Urinary bladder (tissue), 3 donors: ENCODE measurements at regions not wholly inside any gene's neighbourhood (a gene's known extent, or its start where the extent isn't known, plus 50 kb on each side); places are given as distances from the start of the nearest gene placed in this dataset.
"Not testable (repeated sequence)": the region's sequence is repeated elsewhere in the genome, so short reads cannot be mapped to it uniquely, and the experiment has no call there.

Source experiments
- DNase-seq: peaks from one replicate; pipeline ENCODE4 v3.0.0-alpha.2; 2015; ENCODE audit errors: extremely low spot score
- H3K27ac ChIP-seq: one replicate; pipeline ENCODE4 v1.5.1; 2013; ENCODE audit warnings: low read depth, mild to moderate bottlenecking, moderate library complexity
- H3K36me3 ChIP-seq: one replicate; pipeline ENCODE4 v1.6.1; 2013; ENCODE audit warnings: mild to moderate bottlenecking, moderate library complexity; ENCODE audit not compliant: insufficient read depth
- H3K4me1 ChIP-seq: one replicate; pipeline ENCODE4 v1.6.1; 2013; ENCODE audit warnings: mild to moderate bottlenecking, moderate library complexity; ENCODE audit not compliant: insufficient read depth
- H3K4me3 ChIP-seq: one replicate; pipeline ENCODE4 v1.5.1; 2013; ENCODE audit warnings: low read depth, low read length
- WGBS: extraction: QIAGEN DNeasy Blood & Tissue Kit; methylation state at CpG from one replicate; pipeline ENCODE4 v1.1.7; 2013; 5-methylcytosine and 5-hydroxymethylcytosine counted together
- donor health status: healthy with polysubstance abuse.
- donor health status: healthy.

GRCh38 chr16:13838401-13839190 lies 81.4 kb upstream of the ERCC4 start:
- DNase-seq = no peak
- 78% methylated on average over 16 of the region's 16 CpGs for WGBS
- no peak overlapping the region for H3K27ac ChIP-seq
- H3K4me1 ChIP-seq = no peaks in the 10 kb centered on the region
- no peak overlapping the region for H3K4me3 ChIP-seq
- no peaks in the 10 kb centered on the region for H3K36me3 ChIP-seq

GRCh38 chr16:13839577-13839976 lies 80.4 kb upstream of the ERCC4 start:
- no peaks in the 10 kb centered on the region for H3K4me1 ChIP-seq
- DNase-seq = no peak
- no peaks in the 10 kb centered on the region for H3K36me3 ChIP-seq
- no peak overlapping the region for H3K4me3 ChIP-seq
- no peak overlapping the region for H3K27ac ChIP-seq
- 85% methylated on average over 3 of the region's 3 CpGs for WGBS

GRCh38 chr16:13845232-13845631 lies 74.7 kb upstream of the ERCC4 start:
- Histone ChIP-seq H3K4me1 (no peaks in the 10 kb centered on the region), H3K36me3 (no peaks in the 10 kb centered on the region), H3K27ac (no peak overlapping the region), H3K4me3 (no peak overlapping the region)
- DNase-seq = no peak
- WGBS = 86% methylated on average over 2 of the region's 2 CpGs

GRCh38 chr16:13848795-13849194 lies 71.2 kb upstream of the ERCC4 start:
- 68% methylated on average over 2 of the region's 2 CpGs for WGBS
- Histone ChIP-seq H3K36me3 (no peaks in the 10 kb centered on the region), H3K4me3 (no peak overlapping the region), H3K27ac (no peak overlapping the region), H3K4me1 (no peaks in the 10 kb centered on the region)
- DNase-seq = no peak

GRCh38 chr16:13850173-13850572 lies 69.8 kb upstream of the ERCC4 start:
- not testable (repeated sequence) for H3K36me3 ChIP-seq, H3K4me3 ChIP-seq, H3K27ac ChIP-seq, DNase-seq, H3K4me1 ChIP-seq
- WGBS = 82% methylated on average over 4 of the region's 4 CpGs

GRCh38 chr16:13852827-13853226 lies 67.1 kb upstream of the ERCC4 start:
- WGBS = 87% methylated on average over 5 of the region's 5 CpGs
- no peaks in the 10 kb centered on the region for H3K4me1 ChIP-seq
- no peak for DNase-seq
- no peak overlapping the region for H3K27ac ChIP-seq
- no peaks in the 10 kb centered on the region for H3K36me3 ChIP-seq
- H3K4me3 ChIP-seq = no peak overlapping the region

- Histone ChIP-seq H3K4me1 (no peaks in the 10 kb centered on the region), H3K27ac (no peak overlapping the region), H3K36me3 (no peaks in the 10 kb centered on the region), H3K4me3 (no peak overlapping the region)
- no peak for DNase-seq
- WGBS = 70% methylated on average over 2 of the region's 2 CpGs
Measured at GRCh38 chr16:13856398-13856797, 63.6 kb upstream of the ERCC4 start.

- no peak overlapping the region for H3K27ac ChIP-seq
- no peaks in the 10 kb centered on the region for H3K36me3 ChIP-seq
- no peak overlapping the region for H3K4me3 ChIP-seq
- WGBS = 60% methylated on average over 7 of the region's 7 CpGs
- no peaks in the 10 kb centered on the region for H3K4me1 ChIP-seq
- DNase-seq = no peak
Measured at GRCh38 chr16:13856811-13857511, 63.0 kb upstream of the ERCC4 start.

- 77% methylated on average over 9 of the region's 9 CpGs for WGBS
- DNase-seq = no peak
Measured at GRCh38 chr16:13858873-13859580, 60.9 kb upstream of the ERCC4 start.

GRCh38 chr16:13863075-13863765 lies 56.7 kb upstream of the ERCC4 start:
- 83% methylated on average over 4 of the region's 4 CpGs for WGBS
- no peaks in the 10 kb centered on the region for H3K4me1 ChIP-seq

More at GRCh38 chr16:13858873-13859580, 60.9 kb upstream of the ERCC4 start:
- Histone ChIP-seq H3K4me1 (no peaks in the 10 kb centered on the region), H3K4me3 (no peak overlapping the region), H3K36me3 (no peaks in the 10 kb centered on the region), H3K27ac (no peak overlapping the region)

GRCh38 chr16:13864689-13865088 lies 55.3 kb upstream of the ERCC4 start:
- 67% methylated on average over 4 of the region's 4 CpGs for WGBS
- no peak overlapping the region for H3K27ac ChIP-seq
- H3K4me1 ChIP-seq = no peaks in the 10 kb centered on the region
- H3K36me3 ChIP-seq = no peaks in the 10 kb centered on the region
- DNase-seq = no peak
- H3K4me3 ChIP-seq = no peak overlapping the region

More at GRCh38 chr16:13863075-13863765, 56.7 kb upstream of the ERCC4 start:
- H3K27ac ChIP-seq = no peak overlapping the region
- no peak overlapping the region for H3K4me3 ChIP-seq
- H3K36me3 ChIP-seq = no peaks in the 10 kb centered on the region
- DNase-seq = no peak

GRCh38 chr16:13866073-13866472 lies 53.9 kb upstream of the ERCC4 start:
- Histone ChIP-seq H3K27ac (no peak overlapping the region), H3K4me1 (no peaks in the 10 kb centered on the region), H3K4me3 (no peak overlapping the region), H3K36me3 (no peaks in the 10 kb centered on the region)
- WGBS = 16% methylated on average over 8 of the region's 8 CpGs
- no peak for DNase-seq
